ENCODE measurements at regions not wholly inside any gene's neighbourhood (a gene's known extent, or its start where the extent isn't known, plus 50 kb on each side); places are given as distances from the start of the nearest gene placed in this dataset.

- H3K4me1 ChIP-seq (ENCODE audit: insufficient read depth, low read length, severe bottlenecking), result no peaks in the 10 kb centered on the region
- H3F3A ChIP-seq (ENCODE audit: insufficient read depth, low read length), result no peaks in the 10 kb centered on the region
- H3K9me3 ChIP-seq (ENCODE audit: low read length), result no peaks in the 10 kb centered on the region
- no peaks in the 10 kb centered on the region for H3K9me2 ChIP-seq (ENCODE audit: low read depth, low read length)
- H3K27me3 ChIP-seq (ENCODE audit: insufficient read depth, low read length), result no peaks in the 10 kb centered on the region
- no peak overlapping the region for H3K27ac ChIP-seq (ENCODE audit: low read depth, low read length, poor library complexity, severe bottlenecking)
- no peak overlapping the region for H3K9ac ChIP-seq (ENCODE audit: low read length)
- H4K20me1 ChIP-seq (ENCODE audit: insufficient read depth, low read length), result no peaks in the 10 kb centered on the region
- TF ChIP-seq CTCF (IDR thresholded peaks at IDR 0.05; ENCODE audit: low read length) (no peak), EZH2 (IDR thresholded peaks at IDR 0.05; ENCODE audit: borderline replicate concordance, low read length) (no peak)
- H3K36me3 ChIP-seq (ENCODE audit: insufficient read depth, low read length), result no peaks in the 10 kb centered on the region
- no peaks in the 10 kb centered on the region for H3K79me2 ChIP-seq (ENCODE audit: insufficient read depth, low read length)
- no peak overlapping the region for H2AFZ ChIP-seq (ENCODE audit: low read length)
- H3K4me2 ChIP-seq (ENCODE audit: low read length), result no peak overlapping the region
- no peak overlapping the region for H3K4me3 ChIP-seq (ENCODE audit: low read depth, low read length, poor library complexity, severe bottlenecking)
Observed at GRCh38 chr2:18379870-18380269, 180.6 kb downstream of the RDH14 start.

- H3K4me2 ChIP-seq (ENCODE audit: low read length), result no peak overlapping the region
- H3K9ac ChIP-seq (ENCODE audit: low read length), result no peak overlapping the region
- H3K4me3 ChIP-seq (ENCODE audit: low read depth, low read length, poor library complexity, severe bottlenecking), result no peak overlapping the region
Observed at GRCh38 chr2:18378020-18378653, 182.3 kb downstream of the RDH14 start.

GRCh38 chr2:18376936-18377335 is 183.5 kb downstream of the RDH14 start:
- Histone ChIP-seq H3K27me3 (ENCODE audit: insufficient read depth, low read length) (no peaks in the 10 kb centered on the region), H3K9me2 (ENCODE audit: low read depth, low read length) (no peaks in the 10 kb centered on the region), H3K79me2 (ENCODE audit: insufficient read depth, low read length) (no peaks in the 10 kb centered on the region), H3K9ac (ENCODE audit: low read length) (no peak overlapping the region), H4K20me1 (ENCODE audit: insufficient read depth, low read length) (no peaks in the 10 kb centered on the region), H3K4me3 (ENCODE audit: low read depth, low read length, poor library complexity, severe bottlenecking) (no peak overlapping the region), H2AFZ (ENCODE audit: low read length) (no peak overlapping the region), H3K36me3 (ENCODE audit: insufficient read depth, low read length) (no peaks in the 10 kb centered on the region), H3K27ac (ENCODE audit: low read depth, low read length, poor library complexity, severe bottlenecking) (no peak overlapping the region), H3K9me3 (ENCODE audit: low read length) (no peaks in the 10 kb centered on the region), H3F3A (ENCODE audit: insufficient read depth, low read length) (no peaks in the 10 kb centered on the region), H3K4me2 (ENCODE audit: low read length) (no peak overlapping the region), H3K4me1 (ENCODE audit: insufficient read depth, low read length, severe bottlenecking) (no peaks in the 10 kb centered on the region)
- TF ChIP-seq EZH2 (IDR thresholded peaks at IDR 0.05; ENCODE audit: borderline replicate concordance, low read length) (no peak), CTCF (IDR thresholded peaks at IDR 0.05; ENCODE audit: low read length) (no peak)

More at GRCh38 chr2:18378020-18378653, 182.3 kb downstream of the RDH14 start:
- Histone ChIP-seq H3K79me2 (ENCODE audit: insufficient read depth, low read length) (no peaks in the 10 kb centered on the region), H3K4me1 (ENCODE audit: insufficient read depth, low read length, severe bottlenecking) (no peaks in the 10 kb centered on the region), H3K9me2 (ENCODE audit: low read depth, low read length) (no peaks in the 10 kb centered on the region), H2AFZ (ENCODE audit: low read length) (no peak overlapping the region), H4K20me1 (ENCODE audit: insufficient read depth, low read length) (no peaks in the 10 kb centered on the region), H3K27me3 (ENCODE audit: insufficient read depth, low read length) (no peaks in the 10 kb centered on the region), H3F3A (ENCODE audit: insufficient read depth, low read length) (no peaks in the 10 kb centered on the region), H3K9me3 (ENCODE audit: low read length) (no peaks in the 10 kb centered on the region), H3K36me3 (ENCODE audit: insufficient read depth, low read length) (no peaks in the 10 kb centered on the region), H3K27ac (ENCODE audit: low read depth, low read length, poor library complexity, severe bottlenecking) (no peak overlapping the region)
- TF ChIP-seq EZH2 (IDR thresholded peaks at IDR 0.05; ENCODE audit: borderline replicate concordance, low read length) (no peak), CTCF (IDR thresholded peaks at IDR 0.05; ENCODE audit: low read length) (peak; percentile 78)
